HG03196 (cell line): ENCODE measurements at regions not wholly inside any gene's neighbourhood (a gene's known extent, or its start where the extent isn't known, plus 50 kb on each side); places are given as distances from the start of the nearest gene placed in this dataset.

Experiments
- ATAC-seq: cut with Tn5 transposase; IDR thresholded peaks from one replicate; pipeline ENCODE4 v1.9.1; 2021; ENCODE audit not compliant: unreplicated experiment

- no peak for ATAC-seq
Measured at GRCh38 chr10:117950408-117950807, 96.3 kb downstream of the RAB11FIP2 start.
